ENCODE measurements at regions not wholly inside any gene's neighbourhood (a gene's known extent, or its start where the extent isn't known, plus 50 kb on each side); places are given as distances from the start of the nearest gene placed in this dataset.

GRCh38 chr20:51193066-51193772 is 170.3 kb upstream of the KCNG1 start:
- TF ChIP-seq, protein P1, sequence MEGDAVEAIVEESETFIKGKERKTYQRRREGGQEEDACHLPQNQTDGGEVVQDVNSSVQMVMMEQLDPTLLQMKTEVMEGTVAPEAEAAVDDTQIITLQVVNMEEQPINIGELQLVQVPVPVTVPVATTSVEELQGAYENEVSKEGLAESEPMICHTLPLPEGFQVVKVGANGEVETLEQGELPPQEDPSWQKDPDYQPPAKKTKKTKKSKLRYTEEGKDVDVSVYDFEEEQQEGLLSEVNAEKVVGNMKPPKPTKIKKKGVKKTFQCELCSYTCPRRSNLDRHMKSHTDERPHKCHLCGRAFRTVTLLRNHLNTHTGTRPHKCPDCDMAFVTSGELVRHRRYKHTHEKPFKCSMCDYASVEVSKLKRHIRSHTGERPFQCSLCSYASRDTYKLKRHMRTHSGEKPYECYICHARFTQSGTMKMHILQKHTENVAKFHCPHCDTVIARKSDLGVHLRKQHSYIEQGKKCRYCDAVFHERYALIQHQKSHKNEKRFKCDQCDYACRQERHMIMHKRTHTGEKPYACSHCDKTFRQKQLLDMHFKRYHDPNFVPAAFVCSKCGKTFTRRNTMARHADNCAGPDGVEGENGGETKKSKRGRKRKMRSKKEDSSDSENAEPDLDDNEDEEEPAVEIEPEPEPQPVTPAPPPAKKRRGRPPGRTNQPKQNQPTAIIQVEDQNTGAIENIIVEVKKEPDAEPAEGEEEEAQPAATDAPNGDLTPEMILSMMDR (IDR thresholded peaks at IDR 0.05) = no peak
- TF ChIP-seq POLR2A (IDR thresholded peaks at IDR 0.05) = no peak

Data from adrenal gland (tissue), 5 donors.